NCI-H510A (cell line): ENCODE measurements at regions not wholly inside any gene's neighbourhood (a gene's known extent, or its start where the extent isn't known, plus 50 kb on each side); places are given as distances from the start of the nearest gene placed in this dataset.
A peak's percentile ranks its signal among the peaks of the same experiment; 100 is the strongest.
"Not testable (repeated sequence)": the region's sequence is repeated elsewhere in the genome, so short reads cannot be mapped to it uniquely, and the experiment has no call there.

ENCODE experiments used
- DNase-seq: peaks from one replicate; lab custom pipeline; 2025; lab: John Stamatoyannopoulos, UW

DNA sequence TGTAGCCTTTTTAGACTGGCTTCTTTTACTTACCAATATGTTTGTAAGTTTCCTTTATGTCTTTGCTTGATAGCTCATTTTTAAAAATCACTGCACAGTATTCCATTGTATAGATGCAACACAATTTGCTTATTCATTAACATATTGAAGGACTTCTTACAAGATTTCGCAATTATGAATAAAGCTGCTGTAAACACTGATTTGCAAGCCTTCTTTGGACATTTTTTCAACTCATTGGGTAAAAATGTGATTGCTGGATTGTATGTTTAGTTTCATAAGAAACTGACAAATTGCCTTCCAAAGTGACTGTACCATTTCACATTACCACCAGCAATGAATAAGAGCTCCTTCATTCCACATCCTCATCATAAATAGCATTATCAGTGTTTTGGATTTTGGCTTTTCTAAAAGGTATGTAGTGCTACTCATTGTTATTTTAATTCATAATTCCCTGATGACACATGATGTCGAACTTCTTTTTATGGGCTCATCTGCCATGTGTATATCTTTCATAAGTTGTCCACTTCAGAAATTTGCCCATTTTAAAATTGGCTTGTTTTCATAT is 80.7 kb downstream of the TFAP2B start:
- no peak for DNase-seq

DNA sequence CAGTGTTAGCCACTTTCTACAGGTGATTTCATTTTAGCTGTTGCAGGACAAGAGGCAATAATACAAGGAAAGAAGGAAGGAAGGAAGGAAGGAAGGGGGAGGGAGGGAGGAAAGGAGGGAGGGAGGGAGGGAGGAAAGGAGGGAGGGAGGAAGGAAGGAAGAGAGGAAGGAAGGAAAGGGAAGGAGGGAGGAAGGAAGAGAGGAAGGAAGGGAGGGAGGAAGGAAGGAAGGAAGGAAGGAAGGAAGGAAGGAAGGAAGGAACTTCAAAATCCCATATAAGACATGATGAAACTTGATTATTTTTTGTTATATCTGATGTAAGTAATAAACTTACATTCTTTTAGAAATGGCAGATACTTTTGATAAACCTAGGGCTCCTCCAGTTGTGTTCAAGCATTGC is 83.6 kb downstream of the TFAP2B start:
- no peak for DNase-seq

DNA sequence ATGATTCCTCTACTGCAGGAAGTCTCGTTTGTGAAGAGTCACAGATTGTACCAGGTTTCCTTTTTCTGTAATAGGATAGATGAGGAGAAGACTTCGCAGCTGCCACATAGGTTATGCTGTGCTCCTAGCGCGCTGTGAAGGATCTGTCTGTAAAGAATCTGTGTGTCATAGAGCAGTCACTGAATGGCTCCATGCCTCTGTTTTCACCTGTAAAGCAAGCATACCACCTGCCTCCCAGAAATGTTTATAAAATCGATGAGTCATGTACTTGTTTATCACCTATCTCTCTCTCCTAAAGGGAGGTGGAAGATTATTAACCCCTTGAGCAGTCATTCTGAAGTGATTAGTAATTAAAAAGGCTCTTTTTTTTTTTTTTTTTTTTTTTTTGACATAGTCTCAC is 86.6 kb downstream of the TFAP2B start:
- DNase-seq, result peak; percentile 4

DNA sequence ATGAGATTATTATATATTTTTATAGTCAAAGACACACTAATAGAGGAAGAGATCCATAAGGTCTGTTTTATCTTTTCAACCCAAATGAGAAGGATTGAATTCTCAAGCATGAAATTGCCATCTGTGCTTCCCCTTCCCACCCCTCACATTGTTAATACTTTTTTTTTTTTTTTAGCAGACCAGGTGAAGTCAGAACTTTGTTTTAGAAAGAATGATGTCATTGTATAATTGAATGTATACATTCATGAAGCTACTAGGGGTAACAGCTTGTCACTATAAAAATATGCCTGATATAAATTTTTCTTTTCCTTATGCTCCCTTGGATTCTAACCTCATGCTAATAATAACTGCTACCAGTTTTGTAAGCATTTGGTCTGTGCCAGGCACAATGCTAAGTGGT is 88.9 kb downstream of the TFAP2B start:
- DNase-seq, result no peak

DNA sequence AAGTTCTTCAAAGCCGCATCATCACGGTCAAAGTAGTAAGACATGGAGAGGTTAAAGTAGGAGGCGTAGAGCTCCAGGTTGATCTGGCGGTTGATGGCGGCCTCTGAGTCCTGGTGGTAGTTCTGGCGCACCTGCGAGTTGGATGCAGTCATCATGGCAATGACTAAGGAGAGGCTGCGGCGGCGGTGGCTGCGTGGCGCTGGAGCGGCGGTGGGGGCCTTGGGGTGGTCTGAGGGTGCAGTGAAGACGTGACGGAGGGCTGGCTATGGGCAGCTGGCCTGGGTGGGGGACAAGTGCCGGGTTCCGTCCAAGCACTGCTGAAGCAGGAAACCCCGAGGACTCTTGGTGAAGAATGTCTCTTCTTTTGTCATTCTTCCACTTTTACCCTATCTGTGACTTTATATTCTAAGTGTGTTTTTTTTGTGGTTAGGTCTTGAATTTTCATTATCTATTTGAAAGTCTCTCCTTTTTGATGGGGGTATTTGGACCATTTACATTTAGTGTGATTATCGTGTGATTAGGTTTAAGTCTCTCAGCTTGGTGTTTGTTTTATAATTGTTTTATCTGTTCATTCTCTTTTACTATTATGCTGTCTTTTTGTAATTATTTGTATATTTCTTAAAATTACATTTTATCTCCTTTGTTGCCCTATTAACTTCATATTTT is 94.6 kb downstream of the TFAP2B start:
- no peak for DNase-seq

DNA sequence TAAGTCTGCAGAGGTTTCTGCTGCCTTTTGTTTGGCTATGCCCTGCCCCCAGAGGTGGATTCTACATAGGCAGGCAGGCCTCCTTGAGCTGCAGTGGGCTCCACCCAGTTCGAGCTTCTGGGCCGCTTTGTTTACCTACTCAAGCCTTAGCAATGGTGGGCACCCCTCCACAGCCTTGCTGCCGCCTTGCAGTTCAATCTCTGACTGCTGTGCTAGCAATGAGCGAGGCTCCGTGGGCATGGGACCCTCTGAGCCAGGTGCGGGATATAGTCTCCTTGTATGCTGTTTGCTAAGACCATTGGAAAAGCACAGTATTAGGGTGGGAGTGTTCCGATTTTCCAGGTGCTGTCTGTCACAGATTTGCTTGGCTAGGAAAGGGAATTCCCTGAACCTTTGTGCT is 102.7 kb downstream of the TFAP2B start:
- DNase-seq, result not testable (repeated sequence)

DNA sequence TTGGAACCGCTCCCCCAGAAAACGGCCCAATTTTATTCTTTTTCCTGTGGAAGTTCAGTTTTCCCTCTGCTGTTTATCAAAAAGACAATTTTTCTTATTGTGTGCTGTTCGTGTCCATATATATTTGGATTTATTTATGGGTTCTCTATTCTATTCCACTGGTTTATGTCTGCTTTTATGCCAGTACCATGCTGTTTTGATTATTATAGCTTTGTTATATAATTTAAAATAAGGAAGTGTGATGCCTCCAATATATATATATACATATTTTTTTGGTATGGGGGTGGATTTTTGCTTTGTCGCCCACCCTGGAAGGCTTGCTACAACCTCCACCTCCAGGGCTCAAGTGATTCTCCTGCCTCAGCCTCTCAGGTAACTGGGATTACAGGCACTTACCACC is 103.3 kb downstream of the TFAP2B start:
- no peak for DNase-seq

DNA sequence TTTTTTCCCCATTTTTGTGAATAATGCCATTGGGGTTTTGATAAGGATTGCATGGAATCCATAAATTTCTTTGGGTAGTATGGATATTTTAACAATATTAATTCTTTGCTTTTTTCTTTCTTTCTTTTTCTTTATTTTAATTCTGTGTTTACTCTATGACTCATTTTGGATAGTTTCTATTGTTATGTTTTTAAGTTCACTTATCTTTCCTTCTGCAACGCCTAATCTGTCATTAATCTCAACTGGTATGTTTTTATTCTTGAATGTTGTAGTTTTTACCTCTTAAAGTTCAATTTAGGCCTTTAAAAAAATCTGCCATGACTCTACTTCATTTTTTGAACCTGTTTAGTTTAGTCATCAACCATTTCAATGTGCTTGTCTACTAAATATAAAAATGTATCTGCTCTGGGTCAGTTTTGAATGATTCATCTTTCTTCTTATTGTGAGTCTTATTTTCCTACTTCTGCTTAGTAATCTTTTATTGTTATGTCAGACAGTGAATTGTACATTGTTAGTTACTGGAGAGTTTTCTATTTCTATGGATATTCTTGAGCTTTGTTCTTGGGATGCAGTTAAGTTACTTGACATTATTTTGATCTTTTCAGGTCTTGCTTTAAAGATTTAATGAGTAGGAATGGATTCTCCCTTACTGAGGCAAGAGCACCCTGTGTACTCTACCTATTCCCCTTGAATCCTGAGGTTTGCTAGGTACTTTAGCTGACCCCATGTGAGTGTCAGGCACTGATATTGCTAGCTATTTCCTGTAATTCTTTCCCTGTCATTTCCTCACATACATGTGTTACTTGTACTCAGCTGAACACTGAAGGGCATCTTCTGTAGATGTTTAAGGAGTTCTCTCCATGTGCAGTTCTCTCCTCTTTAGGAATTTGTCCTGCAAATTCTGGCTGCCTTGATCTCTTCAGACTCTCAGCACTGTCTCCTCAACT is 104.2 kb downstream of the TFAP2B start:
- DNase-seq, result no peak

DNA sequence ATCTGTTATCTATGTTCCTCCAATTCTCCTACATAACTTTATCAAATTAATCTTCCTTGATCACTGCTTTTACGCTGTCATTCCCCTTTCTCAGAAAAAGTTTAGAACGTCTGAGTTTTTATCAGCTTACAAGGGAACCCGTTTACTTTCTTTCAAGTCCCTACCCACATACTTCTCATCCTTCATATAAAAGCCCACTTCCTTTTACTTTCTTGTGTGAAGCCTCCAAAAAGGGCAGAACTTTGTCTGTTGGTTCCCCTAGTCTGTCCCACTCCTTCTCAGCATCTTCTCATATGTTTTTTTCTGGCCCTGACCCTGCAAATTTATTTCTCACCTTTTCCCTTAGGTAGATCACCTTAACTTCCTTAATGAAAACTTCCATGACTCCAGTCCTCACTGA is 106.1 kb downstream of the TFAP2B start:
- no peak for DNase-seq

DNA sequence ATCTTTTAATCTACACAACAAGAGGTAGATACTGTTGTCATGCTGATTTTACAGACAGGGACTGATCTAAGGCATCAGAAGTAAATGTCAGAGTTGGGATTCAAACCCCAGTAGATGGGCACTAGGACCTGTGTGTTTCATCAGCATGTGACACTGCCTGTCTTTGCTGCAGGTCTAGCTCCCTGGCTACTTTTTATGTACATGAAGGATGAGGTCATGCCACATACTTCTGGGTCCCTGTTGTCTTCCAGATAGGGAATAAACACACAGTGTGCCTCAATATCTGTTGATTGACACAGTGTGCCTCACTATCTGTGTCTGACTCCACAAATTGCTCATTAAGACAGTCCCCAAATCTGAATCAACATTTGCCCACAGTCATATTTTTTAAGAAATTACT is 106.9 kb downstream of the TFAP2B start:
- DNase-seq, result no peak

DNA sequence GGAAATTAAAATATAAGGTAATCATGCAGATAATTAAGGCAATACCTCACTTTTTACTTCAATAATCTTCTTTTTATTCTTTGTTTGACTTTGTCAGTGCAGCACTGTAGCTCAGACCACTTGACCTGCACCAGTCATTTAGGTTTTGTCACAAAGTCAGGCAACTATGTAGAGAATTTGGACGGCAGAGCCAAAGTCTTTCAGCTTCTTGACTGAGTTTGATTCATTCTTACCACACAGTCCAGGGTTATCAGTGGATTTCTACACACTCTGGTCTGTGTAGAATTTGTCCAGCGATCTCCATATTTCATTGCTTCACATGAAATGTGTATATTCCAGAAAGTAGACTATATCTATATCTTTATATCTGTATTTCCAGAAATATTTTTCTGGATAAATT is 107.3 kb downstream of the TFAP2B start:
- no peak for DNase-seq

DNA sequence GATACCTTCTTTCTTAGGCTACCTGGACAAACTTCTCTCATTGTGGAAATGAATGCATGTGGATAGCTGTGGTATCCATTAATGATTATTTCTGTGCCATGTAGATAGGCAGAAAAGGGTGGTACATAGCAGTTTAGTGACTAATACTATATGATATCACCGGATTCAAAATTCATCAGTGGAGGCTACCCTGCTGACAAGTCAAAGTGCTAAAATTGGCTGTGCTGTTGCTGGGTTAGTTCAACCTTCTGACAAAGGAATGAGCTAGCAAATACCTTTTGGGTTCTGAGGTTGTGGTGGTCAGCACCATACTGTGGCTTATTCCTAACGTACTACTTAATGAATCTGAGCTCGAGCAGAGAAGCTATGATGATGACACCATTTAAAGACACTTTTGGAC is 109.1 kb downstream of the TFAP2B start:
- no peak for DNase-seq

DNA sequence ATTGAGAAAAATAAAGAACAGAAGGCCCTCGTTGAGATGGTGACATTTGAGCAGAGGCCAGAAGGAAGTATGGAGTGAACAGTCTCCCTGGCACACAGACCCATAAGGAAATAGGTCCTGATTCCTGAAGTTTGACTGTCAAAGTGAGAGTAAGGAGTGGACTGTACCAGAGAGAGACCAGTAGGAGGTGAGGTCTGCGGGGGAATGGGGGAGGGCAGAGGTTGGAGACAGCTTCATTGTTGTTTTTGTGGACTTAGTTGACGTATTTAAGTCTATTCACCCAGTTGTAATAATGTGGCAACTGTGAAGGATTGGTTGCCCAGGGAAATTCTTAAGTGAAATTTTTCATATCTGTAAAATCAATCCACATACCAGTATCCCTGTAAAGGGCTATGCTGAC is 110.7 kb downstream of the TFAP2B start:
- no peak for DNase-seq

DNA sequence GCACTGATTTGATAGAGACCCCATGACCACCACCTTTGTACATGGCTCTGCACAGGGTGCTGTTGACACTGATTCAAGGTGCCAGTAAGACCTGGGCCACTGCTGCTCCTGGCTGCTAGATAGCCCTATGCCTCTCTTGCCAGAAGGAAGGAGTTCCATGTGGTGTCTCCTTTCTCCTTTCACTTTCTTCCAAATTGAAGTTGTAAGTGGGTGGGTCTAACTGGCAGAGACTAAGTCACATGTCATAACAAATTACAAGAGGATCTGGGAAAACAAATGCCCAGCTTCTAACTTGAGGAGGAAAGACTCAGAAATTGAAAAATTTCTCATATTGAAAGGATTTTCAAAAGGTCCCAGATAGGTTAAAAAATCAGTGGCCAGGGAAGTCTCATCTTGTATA is 116.8 kb downstream of the TFAP2B start:
- no peak for DNase-seq

DNA sequence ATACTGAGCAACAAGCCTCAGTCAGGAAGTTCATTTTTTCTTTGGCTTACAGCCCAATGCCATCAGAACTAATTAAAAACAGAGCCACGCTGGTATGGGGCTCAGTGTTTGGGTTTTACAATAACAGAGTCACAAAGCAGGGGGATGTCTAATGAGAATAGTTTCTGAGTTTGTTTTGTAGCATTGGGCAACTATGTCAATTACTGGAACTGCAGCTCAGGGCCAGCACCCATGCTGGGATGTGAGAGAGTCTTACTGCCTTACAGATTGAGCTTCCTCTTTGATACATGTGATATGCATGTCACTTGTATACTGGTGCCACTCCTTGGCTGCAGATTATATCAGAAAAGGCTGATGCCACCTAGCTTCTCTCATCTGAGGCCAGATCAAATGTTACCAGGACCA is 117.6 kb downstream of the TFAP2B start:
- DNase-seq, result no peak

DNA sequence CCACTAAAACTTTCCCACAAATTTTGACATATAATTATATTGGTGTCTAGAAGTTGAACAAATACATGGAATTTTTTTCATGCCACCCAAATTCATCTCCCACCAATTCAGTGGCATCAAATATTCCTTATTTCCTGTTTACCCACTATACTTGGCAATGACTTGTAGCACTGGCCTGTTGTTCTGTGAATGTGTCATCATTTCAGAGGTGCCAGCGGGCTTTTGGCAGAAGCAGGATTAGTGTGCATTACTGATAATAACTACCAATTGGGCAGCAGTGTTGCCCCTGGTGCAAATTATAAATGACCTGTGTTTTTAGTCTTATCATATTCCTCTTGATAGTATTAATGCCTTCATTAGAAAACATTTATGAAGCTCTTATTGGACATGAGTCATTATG is 121.3 kb downstream of the TFAP2B start:
- no peak for DNase-seq

DNA sequence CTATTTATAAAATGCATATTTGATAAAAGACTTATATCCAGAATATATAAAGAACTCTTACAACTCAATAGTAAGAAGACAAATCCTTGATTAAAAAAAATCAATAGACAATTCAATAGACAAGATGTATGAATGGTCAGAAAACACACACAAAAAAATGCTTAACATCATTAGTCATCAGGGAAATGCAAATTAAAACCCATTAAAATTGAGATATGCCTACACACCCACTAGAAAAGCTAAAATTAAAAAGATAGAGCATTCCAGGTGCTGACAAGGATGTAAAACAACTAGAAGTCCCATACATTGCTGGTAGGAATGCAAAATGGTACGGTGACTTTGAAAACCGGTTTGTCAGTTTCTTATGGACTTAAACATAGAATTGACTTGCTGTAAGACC is 127.1 kb downstream of the TFAP2B start:
- no peak for DNase-seq

DNA sequence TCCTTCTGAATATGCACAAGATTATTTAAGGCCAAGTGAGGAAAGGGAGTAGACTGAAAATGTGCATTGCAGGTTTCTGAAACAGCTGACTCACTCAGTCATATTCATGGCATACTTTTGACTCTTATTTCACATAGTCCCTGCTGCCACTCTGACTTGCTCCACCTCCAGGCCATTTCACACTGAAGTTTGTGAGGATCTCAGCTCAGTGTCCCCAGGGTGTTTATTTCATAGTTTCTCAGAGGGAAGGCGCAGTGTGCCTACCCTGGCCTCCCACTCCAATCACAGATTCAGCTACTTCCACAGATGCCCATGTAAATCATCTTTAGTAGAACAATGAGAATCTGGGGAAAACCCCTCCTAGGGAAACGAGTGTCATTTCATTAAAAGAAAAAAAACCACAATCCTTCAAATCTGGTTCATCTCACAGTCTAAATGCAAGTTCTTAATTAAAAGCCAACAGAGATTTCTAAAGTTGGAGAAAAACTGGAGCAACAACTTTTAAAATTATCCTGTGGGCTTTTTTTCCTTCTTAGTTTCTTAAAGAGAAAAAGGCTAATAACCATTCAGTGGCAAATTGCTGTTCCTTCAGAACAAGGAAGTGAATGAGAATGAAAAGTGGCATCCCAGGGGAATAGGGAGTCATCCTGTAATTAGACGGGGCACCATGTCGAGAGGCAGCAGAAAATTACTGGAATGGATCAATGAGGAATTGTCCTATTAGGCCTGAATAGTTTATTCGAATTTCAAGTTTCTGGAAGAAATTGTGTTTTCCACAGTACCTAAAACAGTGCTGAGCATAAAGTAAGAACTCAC is 133.6 kb downstream of the TFAP2B start:
- no peak for DNase-seq

DNA sequence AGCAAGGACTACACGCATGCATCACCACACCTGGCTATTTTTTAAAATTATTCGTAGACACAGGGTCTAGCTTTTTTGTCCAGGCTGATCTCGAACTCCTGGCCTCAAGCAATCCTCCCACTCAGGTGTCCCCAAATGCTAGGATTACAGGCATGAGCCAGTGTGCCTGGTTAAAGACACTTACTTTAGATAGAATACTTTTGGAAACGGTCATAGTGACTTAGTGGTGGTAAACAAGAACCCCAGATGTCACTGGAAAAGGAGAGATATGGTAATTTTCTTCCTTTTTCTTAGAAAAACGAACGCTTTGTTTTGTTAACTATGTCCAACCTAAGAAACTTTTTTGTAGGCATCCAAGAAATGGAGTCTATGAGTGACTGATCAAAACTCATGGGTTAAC is 137.3 kb downstream of the TFAP2B start:
- DNase-seq, result no peak

DNA sequence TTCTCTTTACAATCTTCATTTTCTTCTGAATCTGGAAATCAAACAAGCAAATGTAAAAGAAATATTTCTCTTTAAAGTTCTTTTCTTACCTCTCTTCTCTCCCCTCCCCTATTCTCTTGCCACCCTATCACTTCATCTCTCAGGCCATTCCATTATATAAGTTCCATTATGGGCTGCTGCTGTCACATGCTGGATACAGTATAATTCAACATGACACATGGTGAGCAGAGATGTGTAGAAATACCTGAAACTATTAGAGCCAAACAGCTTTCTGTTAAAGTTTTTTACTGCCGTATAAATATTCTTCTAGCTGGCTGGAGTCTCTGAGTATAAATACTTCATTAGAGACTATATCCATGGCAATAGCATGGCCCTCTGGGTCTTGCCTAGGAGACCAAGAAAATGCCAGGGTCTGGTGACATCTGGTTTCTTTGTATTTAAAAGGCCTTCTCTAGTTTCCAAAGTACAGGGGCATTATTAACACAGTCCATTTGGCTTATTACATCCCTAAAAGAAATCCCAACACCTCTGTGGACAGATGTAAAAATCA is 139.6 kb downstream of the TFAP2B start:
- no peak for DNase-seq

DNA sequence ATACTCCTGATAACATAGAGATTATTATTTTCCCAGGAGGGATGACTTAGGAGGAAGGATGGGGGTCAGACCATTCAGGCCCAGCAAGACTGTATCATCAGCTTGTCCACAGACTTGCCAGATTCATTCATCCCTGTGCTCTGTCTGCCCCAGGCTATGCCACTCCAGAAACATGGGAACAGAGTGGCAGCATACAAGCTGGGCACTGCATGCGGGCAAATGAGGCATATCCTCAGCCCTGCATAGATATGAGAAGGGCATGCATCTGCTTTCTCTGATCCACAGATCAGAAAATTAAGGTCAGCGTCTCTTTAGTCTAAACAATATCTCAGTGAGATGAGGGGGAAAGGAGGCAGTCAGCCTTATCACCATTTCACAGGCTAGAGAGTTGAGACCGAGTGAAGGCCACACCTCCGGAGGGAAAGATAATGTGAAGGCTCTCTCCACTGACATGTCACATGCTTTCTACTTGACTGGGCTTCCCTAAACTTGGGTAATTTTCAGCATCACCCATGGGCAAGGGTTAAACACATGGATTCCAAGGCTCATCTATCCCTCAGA is 140.5 kb downstream of the TFAP2B start:
- no peak for DNase-seq

DNA sequence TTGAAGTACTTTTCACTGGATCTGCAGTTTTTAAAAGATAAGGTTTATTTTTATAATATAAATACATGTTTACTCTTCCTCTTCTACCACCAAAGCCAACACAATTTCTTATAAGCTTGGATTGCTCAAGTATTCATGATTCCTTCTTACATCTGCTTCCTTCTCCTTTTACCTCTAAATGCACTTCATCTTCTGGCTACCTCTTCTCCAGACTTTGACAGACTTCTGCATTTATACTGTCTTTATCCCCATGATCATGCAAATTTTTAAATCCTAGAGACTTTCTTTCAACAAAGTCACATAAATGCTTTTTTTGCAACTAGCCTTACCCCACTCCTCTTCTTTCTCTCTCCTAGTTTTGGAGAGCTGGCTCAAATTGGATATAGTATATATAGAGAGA is 142.9 kb downstream of the TFAP2B start:
- no peak for DNase-seq
